NT2/D1 (cell line): ENCODE measurements at regions not wholly inside any gene's neighbourhood (a gene's known extent, or its start where the extent isn't known, plus 50 kb on each side); places are given as distances from the start of the nearest gene placed in this dataset.

Source experiments
- SUZ12 ChIP-seq: IDR thresholded peaks from 2 replicates; pipeline ENCODE4 v1.6.1; 2011; ENCODE audit not compliant: insufficient read length, insufficient read depth; ENCODE audit errors: extremely low read depth
- YY1 ChIP-seq: IDR thresholded peaks from 2 replicates; pipeline ENCODE4 v1.6.1; 2011; ENCODE audit not compliant: insufficient read length, insufficient read depth
- ZNF274 ChIP-seq: IDR thresholded peaks from 2 replicates; pipeline ENCODE4 v1.6.1; 2011; ENCODE audit warnings: mild to moderate bottlenecking, low read depth, low read length

GRCh38 chr4:159543831-159544230 lies 441.0 kb downstream of the RAPGEF2 start:
- TF ChIP-seq YY1 (no peak), SUZ12 (no peak), ZNF274 (no peak)
